Neural cell (in vitro differentiated cells): ENCODE measurements at regions not wholly inside any gene's neighbourhood (a gene's known extent, or its start where the extent isn't known, plus 50 kb on each side); places are given as distances from the start of the nearest gene placed in this dataset.

Experiments used
- EP300 ChIP-seq: fragments of 450-650 bp; conservative IDR thresholded peaks from 2 replicates; pipeline ENCODE4 v1.6.1; 2014; ENCODE audit warnings: antibody characterized with exemption, mild to moderate bottlenecking, moderate library complexity; ENCODE audit not compliant: poor library complexity, severe bottlenecking
- MXI1 ChIP-seq: fragments of 450-650 bp; conservative IDR thresholded peaks from 2 replicates; pipeline ENCODE4 v1.6.1; 2014; ENCODE audit warnings: antibody characterized with exemption, mild to moderate bottlenecking; ENCODE audit not compliant: poor library complexity, severe bottlenecking
- POLR2AphosphoS5 ChIP-seq: IDR thresholded peaks from 2 replicates; pipeline ENCODE4 v1.6.1; 2012
- TF ChIP-seq, protein P1 (sequence below): fragments of 450-650 bp; IDR thresholded peaks from 2 replicates; pipeline ENCODE4 v1.5.1; 2014; ENCODE audit warnings: antibody characterized with exemption, mild to moderate bottlenecking, moderate library complexity; ENCODE audit not compliant: poor library complexity, severe bottlenecking
- TF ChIP-seq, protein P2 (sequence below): IDR thresholded peaks from 2 replicates; pipeline ENCODE4 v1.6.1; 2012; ENCODE audit warnings: borderline replicate concordance

DNA sequence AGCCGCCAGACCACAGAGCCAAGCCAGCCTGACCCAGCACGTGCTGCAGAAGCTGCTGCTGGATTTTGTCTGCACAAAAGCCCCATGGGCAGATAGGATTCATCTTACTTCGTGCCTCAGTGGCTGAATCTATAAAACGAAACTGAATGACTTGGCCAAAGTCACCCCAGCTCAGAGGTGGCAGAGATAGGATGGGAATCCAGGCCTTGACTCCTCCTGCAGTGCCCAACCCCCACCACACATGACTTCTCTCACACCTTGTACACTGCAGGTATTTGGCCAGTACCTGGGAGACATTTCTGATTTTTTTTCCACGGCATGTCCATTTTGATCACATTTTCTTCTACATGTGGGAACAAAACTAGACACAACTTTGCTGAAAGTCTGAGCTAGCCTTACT lies 182.1 kb downstream of the ANKRD60 start:
- TF ChIP-seq, protein P1, sequence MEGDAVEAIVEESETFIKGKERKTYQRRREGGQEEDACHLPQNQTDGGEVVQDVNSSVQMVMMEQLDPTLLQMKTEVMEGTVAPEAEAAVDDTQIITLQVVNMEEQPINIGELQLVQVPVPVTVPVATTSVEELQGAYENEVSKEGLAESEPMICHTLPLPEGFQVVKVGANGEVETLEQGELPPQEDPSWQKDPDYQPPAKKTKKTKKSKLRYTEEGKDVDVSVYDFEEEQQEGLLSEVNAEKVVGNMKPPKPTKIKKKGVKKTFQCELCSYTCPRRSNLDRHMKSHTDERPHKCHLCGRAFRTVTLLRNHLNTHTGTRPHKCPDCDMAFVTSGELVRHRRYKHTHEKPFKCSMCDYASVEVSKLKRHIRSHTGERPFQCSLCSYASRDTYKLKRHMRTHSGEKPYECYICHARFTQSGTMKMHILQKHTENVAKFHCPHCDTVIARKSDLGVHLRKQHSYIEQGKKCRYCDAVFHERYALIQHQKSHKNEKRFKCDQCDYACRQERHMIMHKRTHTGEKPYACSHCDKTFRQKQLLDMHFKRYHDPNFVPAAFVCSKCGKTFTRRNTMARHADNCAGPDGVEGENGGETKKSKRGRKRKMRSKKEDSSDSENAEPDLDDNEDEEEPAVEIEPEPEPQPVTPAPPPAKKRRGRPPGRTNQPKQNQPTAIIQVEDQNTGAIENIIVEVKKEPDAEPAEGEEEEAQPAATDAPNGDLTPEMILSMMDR, result no peak
- TF ChIP-seq MXI1, result no peak
- no peak for TF ChIP-seq POLR2AphosphoS5
- TF ChIP-seq EP300, result no peak
- TF ChIP-seq, protein P2, sequence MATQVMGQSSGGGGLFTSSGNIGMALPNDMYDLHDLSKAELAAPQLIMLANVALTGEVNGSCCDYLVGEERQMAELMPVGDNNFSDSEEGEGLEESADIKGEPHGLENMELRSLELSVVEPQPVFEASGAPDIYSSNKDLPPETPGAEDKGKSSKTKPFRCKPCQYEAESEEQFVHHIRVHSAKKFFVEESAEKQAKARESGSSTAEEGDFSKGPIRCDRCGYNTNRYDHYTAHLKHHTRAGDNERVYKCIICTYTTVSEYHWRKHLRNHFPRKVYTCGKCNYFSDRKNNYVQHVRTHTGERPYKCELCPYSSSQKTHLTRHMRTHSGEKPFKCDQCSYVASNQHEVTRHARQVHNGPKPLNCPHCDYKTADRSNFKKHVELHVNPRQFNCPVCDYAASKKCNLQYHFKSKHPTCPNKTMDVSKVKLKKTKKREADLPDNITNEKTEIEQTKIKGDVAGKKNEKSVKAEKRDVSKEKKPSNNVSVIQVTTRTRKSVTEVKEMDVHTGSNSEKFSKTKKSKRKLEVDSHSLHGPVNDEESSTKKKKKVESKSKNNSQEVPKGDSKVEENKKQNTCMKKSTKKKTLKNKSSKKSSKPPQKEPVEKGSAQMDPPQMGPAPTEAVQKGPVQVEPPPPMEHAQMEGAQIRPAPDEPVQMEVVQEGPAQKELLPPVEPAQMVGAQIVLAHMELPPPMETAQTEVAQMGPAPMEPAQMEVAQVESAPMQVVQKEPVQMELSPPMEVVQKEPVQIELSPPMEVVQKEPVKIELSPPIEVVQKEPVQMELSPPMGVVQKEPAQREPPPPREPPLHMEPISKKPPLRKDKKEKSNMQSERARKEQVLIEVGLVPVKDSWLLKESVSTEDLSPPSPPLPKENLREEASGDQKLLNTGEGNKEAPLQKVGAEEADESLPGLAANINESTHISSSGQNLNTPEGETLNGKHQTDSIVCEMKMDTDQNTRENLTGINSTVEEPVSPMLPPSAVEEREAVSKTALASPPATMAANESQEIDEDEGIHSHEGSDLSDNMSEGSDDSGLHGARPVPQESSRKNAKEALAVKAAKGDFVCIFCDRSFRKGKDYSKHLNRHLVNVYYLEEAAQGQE, result no peak
